ENCODE measurements at regions not wholly inside any gene's neighbourhood (a gene's known extent, or its start where the extent isn't known, plus 50 kb on each side); places are given as distances from the start of the nearest gene placed in this dataset.

- H3K27me3 ChIP-seq (ENCODE audit: control insufficient read depth, insufficient read depth, low read length), result no peaks in the 10 kb centered on the region
- intact Hi-C loops (cut with DNase I), result no loop called here
- TF ChIP-seq CTCF (IDR thresholded peaks at IDR 0.05; ENCODE audit: borderline replicate concordance, extremely low read depth, insufficient read depth), result no peak
- no peak overlapping the region for H3K9ac ChIP-seq (ENCODE audit: low read length in 3 of 3)
- H3K36me3 ChIP-seq (ENCODE audit: control insufficient read depth in 2 of 3, insufficient read depth in 3 of 3, low read length in 3 of 3), result no peaks in the 10 kb centered on the region
- H3K9me3 ChIP-seq (ENCODE audit: control insufficient read depth in 2 of 3, insufficient read depth in 1 of 3, low read length in 3 of 3), result no peaks in the 10 kb centered on the region
- H3K27ac ChIP-seq (ENCODE audit: low read depth in 2 of 2, low read length in 2 of 2), result no peak overlapping the region
- no peaks in the 10 kb centered on the region for H3K4me1 ChIP-seq (ENCODE audit: control insufficient read depth in 2 of 3, insufficient read depth in 2 of 3, low read depth in 1 of 3, low read length in 3 of 3)
- no peak overlapping the region for H3K4me3 ChIP-seq (ENCODE audit: low read length in 3 of 3)
- DNase-seq, result no peak
- no peak for FAIRE-seq
Measured at GRCh38 chr11:87490671-87491070, 452.9 kb downstream of the TMEM135 start.

- TF ChIP-seq CTCF (IDR thresholded peaks at IDR 0.05; ENCODE audit: borderline replicate concordance, extremely low read depth, insufficient read depth), result no peak
- Histone ChIP-seq H3K27me3 (ENCODE audit: control insufficient read depth, insufficient read depth, low read length) (no peaks in the 10 kb centered on the region), H3K9me3 (ENCODE audit: control insufficient read depth in 2 of 3, insufficient read depth in 1 of 3, low read length in 3 of 3) (no peaks in the 10 kb centered on the region), H3K27ac (ENCODE audit: low read depth in 2 of 2, low read length in 2 of 2) (no peak overlapping the region), H3K4me1 (ENCODE audit: control insufficient read depth in 2 of 3, insufficient read depth in 2 of 3, low read depth in 1 of 3, low read length in 3 of 3) (no peaks in the 10 kb centered on the region), H3K36me3 (ENCODE audit: control insufficient read depth in 2 of 3, insufficient read depth in 3 of 3, low read length in 3 of 3) (no peaks in the 10 kb centered on the region), H3K9ac (ENCODE audit: low read length in 3 of 3) (no peak overlapping the region), H3K4me3 (ENCODE audit: low read length in 3 of 3) (no peak overlapping the region)
- intact Hi-C loops (cut with DNase I), result no loop called here
- no peak for DNase-seq
- FAIRE-seq, result no peak
Measured at GRCh38 chr11:87484566-87484965, 446.8 kb downstream of the TMEM135 start.

- FAIRE-seq, result no peak
- TF ChIP-seq CTCF (IDR thresholded peaks at IDR 0.05; ENCODE audit: borderline replicate concordance, extremely low read depth, insufficient read depth), result no peak
- no peak for DNase-seq
- H3K9me3 ChIP-seq (ENCODE audit: control insufficient read depth in 2 of 3, insufficient read depth in 1 of 3, low read length in 3 of 3), result no peaks in the 10 kb centered on the region
- no peaks in the 10 kb centered on the region for H3K4me1 ChIP-seq (ENCODE audit: control insufficient read depth in 2 of 3, insufficient read depth in 2 of 3, low read depth in 1 of 3, low read length in 3 of 3)
- intact Hi-C loops (cut with DNase I), result no loop called here
- H3K27ac ChIP-seq (ENCODE audit: low read depth in 2 of 2, low read length in 2 of 2), result no peak overlapping the region
- H3K27me3 ChIP-seq (ENCODE audit: control insufficient read depth, insufficient read depth, low read length), result no peaks in the 10 kb centered on the region
- no peak overlapping the region for H3K4me3 ChIP-seq (ENCODE audit: low read length in 3 of 3)
- no peaks in the 10 kb centered on the region for H3K36me3 ChIP-seq (ENCODE audit: control insufficient read depth in 2 of 3, insufficient read depth in 3 of 3, low read length in 3 of 3)
- H3K9ac ChIP-seq (ENCODE audit: low read length in 3 of 3), result no peak overlapping the region
Measured at GRCh38 chr11:87477321-87477720, 439.6 kb downstream of the TMEM135 start.

GRCh38 chr11:87473174-87473573, 435.4 kb downstream of the TMEM135 start:
- H3K27ac ChIP-seq (ENCODE audit: low read depth in 2 of 2, low read length in 2 of 2), result no peak overlapping the region
- no peak overlapping the region for H3K9ac ChIP-seq (ENCODE audit: low read length in 3 of 3)
- FAIRE-seq (no peak), DNase-seq (no peak)
- H3K9me3 ChIP-seq (ENCODE audit: control insufficient read depth in 2 of 3, insufficient read depth in 1 of 3, low read length in 3 of 3), result no peaks in the 10 kb centered on the region
- intact Hi-C loops (cut with DNase I), result no loop called here
- no peak overlapping the region for H3K4me3 ChIP-seq (ENCODE audit: low read length in 3 of 3)
- no peaks in the 10 kb centered on the region for H3K4me1 ChIP-seq (ENCODE audit: control insufficient read depth in 2 of 3, insufficient read depth in 2 of 3, low read depth in 1 of 3, low read length in 3 of 3)
- H3K27me3 ChIP-seq (ENCODE audit: control insufficient read depth, insufficient read depth, low read length), result no peaks in the 10 kb centered on the region
- no peak for TF ChIP-seq CTCF (IDR thresholded peaks at IDR 0.05; ENCODE audit: borderline replicate concordance, extremely low read depth, insufficient read depth)
- no peaks in the 10 kb centered on the region for H3K36me3 ChIP-seq (ENCODE audit: control insufficient read depth in 2 of 3, insufficient read depth in 3 of 3, low read length in 3 of 3)
